ENCODE measurements at regions not wholly inside any gene's neighbourhood (a gene's known extent, or its start where the extent isn't known, plus 50 kb on each side); places are given as distances from the start of the nearest gene placed in this dataset.

DNA sequence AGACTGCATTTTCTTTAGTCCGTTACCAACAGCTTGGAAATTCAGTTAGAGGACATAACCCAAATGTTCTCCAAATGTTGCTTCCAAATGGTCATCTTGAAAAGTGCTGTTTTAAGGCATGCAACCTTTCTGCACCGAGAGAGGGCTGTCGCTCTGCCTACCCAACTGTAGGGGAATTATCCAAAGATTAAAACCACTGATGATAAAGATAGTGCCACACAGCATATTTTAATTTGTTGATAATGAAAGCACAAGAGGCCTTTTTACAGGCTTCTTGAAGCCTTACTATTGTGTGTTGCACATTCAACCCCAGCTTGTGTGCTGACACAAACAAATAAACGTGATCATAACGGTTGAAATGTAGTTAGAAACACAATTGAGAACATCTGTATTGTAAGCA, 121.5 kb downstream of the LMO4 start:
- Mint-ChIP-seq H3K27ac (peak overlapping the region in 1 of 3 experiments; percentile 56), H3K9me3 (peaks cover 8% of the 10 kb centered on the region), H3K4me1 (peaks cover 9% of the 10 kb centered on the region), H3K4me3 (no peak overlapping the region), H3K36me3 (ENCODE audit: low read depth) (peaks cover 6% of the 10 kb centered on the region), H3K27me3 (ENCODE audit: low read depth) (no peaks in the 10 kb centered on the region)
- TF ChIP-seq, protein P1, sequence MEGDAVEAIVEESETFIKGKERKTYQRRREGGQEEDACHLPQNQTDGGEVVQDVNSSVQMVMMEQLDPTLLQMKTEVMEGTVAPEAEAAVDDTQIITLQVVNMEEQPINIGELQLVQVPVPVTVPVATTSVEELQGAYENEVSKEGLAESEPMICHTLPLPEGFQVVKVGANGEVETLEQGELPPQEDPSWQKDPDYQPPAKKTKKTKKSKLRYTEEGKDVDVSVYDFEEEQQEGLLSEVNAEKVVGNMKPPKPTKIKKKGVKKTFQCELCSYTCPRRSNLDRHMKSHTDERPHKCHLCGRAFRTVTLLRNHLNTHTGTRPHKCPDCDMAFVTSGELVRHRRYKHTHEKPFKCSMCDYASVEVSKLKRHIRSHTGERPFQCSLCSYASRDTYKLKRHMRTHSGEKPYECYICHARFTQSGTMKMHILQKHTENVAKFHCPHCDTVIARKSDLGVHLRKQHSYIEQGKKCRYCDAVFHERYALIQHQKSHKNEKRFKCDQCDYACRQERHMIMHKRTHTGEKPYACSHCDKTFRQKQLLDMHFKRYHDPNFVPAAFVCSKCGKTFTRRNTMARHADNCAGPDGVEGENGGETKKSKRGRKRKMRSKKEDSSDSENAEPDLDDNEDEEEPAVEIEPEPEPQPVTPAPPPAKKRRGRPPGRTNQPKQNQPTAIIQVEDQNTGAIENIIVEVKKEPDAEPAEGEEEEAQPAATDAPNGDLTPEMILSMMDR (IDR thresholded peaks at IDR 0.05; ENCODE audit: unreplicated experiment in 3 of 3), result no peak

DNA sequence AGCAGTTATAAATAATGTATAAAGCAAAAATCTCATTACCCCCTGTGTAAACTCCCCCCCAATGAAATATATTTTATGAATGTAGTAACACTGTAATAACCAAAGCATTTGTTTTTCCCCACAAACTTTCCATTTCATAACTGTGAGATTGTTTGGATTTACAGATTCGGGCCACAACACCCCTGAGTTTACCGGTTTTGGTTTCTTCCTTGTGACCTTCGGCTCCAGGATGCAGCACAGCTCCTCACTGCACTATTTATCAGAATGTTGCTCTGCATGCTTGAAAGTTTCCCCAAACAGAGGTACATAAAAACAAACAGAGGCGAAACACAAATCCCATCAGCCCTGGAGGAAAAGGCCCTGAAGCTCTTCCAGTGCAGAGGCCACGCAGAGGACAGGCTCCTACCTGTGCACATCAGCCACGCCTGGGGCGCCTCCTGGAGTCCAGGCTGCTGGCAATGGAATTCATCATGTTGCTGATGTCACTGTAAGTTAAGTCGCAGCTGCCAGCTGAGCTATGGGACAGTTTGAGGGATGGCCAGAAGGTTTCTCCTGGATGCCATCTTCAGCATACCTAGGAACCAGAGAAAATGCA, 122.0 kb downstream of the LMO4 start:
- TF ChIP-seq, protein P1 (IDR thresholded peaks at IDR 0.05; ENCODE audit: unreplicated experiment in 3 of 3), result no peak
- Mint-ChIP-seq H3K27ac (no peak overlapping the region), H3K27me3 (ENCODE audit: low read depth) (no peaks in the 10 kb centered on the region), H3K36me3 (ENCODE audit: low read depth) (peaks cover 6% of the 10 kb centered on the region), H3K4me3 (no peak overlapping the region), H3K9me3 (peaks cover 7% of the 10 kb centered on the region), H3K4me1 (peaks cover 9% of the 10 kb centered on the region)

DNA sequence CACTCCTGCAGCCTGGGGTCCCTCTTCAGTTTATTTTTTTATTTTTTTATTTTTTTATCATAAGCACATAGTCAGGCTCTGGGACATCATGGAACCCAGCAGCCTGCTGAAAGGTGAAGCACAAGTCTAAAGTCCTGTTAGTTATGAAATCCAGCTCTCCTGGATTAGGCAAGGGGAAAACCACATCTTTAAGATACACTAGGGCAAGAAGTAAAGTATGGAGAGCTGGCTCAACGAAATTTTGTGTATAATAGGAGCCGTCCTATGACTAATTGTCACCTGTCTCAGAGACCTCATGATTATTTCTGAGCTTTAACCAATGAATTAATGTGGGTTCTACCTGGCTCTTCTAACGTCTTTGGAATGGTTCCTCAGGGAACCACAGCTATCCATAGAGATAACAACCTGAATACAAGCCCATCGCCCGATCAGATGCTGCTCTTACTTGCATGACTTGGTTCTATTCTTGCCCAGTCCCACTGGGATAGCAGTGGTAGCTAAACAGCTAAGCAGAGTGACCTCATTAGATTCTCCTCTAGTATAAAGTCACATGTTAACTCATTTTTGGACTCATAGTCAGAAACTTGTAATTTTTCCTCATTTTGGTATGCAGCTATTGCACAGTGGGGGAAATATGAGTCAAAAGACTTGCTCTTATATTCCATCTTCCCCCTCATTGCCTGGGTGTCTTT, 122.7 kb downstream of the LMO4 start:
- Mint-ChIP-seq H3K27me3 (ENCODE audit: low read depth) (no peaks in the 10 kb centered on the region), H3K36me3 (ENCODE audit: low read depth) (peaks cover 6% of the 10 kb centered on the region), H3K4me3 (no peak overlapping the region), H3K9me3 (peaks cover 10% of the 10 kb centered on the region), H3K4me1 (peaks cover 9% of the 10 kb centered on the region), H3K27ac (no peak overlapping the region)
- TF ChIP-seq, protein P1 (IDR thresholded peaks at IDR 0.05; ENCODE audit: unreplicated experiment in 3 of 3), result no peak

DNA sequence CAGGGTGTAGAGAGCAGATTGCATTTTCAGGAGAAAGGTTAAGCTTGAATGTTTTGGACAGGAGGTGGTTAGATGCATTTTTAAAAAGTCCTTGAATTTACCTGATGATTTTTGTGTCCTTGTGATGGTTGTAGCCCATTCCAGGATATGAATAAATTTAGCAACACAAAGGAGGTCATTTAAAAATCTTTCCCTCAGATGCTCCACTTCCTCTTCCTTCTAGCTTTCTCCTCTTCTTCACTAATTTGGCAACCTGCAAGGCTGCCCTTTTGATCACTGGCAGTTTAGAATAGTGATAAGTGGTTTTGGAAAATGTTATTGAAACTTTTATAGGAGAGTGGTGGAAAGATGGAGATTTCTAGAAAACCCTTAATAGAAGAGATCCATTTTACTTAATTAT, 124.0 kb downstream of the LMO4 start:
- Mint-ChIP-seq H3K36me3 (ENCODE audit: low read depth) (peaks cover 6% of the 10 kb centered on the region), H3K4me1 (peaks cover 9% of the 10 kb centered on the region), H3K27ac (no peak overlapping the region), H3K4me3 (no peak overlapping the region), H3K27me3 (ENCODE audit: low read depth) (no peaks in the 10 kb centered on the region), H3K9me3 (peaks cover 17% of the 10 kb centered on the region)
- TF ChIP-seq, protein P1 (IDR thresholded peaks at IDR 0.05; ENCODE audit: unreplicated experiment in 3 of 3), result no peak

DNA sequence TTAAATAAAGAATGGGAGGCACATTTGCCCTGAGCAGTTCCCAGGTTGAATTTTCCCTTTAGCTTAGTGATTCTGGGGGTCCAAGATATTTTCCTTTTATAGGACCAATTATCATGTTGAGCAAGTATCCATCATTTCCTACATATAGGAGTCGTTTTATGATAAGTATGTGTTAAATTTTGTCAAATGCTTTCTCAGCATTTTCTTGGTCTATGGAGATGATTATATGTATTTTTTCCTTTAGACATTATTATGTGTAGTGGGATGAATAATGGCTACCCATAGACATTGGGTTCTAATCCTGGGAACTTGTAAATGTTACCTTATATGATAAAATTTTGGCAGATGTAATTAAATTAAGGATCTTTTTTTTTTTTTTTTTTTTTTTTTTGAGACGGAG, 128.7 kb downstream of the LMO4 start:
- H3K9me3 Mint-ChIP-seq, result peaks cover 29% of the 10 kb centered on the region
- H3K4me1 Mint-ChIP-seq, result no peaks in the 10 kb centered on the region
- no peak overlapping the region for H3K4me3 Mint-ChIP-seq
- no peak overlapping the region for H3K27ac Mint-ChIP-seq
- TF ChIP-seq, protein P1 (IDR thresholded peaks at IDR 0.05; ENCODE audit: unreplicated experiment in 3 of 3), result no peak
- H3K27me3 Mint-ChIP-seq (ENCODE audit: low read depth), result no peaks in the 10 kb centered on the region
- peaks cover 6% of the 10 kb centered on the region for H3K36me3 Mint-ChIP-seq (ENCODE audit: low read depth)

DNA sequence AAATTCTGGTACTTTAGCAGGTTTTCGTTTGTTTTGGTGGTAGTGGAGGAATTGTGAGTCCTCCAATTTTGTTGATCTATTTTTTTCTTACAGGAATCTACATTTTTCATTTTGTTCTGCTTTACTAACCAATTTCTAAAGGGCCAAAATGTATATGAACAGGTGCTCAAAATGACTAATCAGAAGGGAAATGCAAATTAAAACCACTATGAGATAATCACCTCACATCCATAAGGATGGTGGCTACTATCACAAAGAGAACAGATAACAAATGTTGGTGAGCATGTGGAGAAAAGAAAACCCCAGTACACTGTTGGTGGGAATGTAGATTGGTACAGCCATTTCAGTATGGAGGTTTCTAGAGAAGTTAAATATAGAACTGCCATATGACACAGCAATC, 134.2 kb downstream of the LMO4 start:
- H3K27ac Mint-ChIP-seq, result no peak overlapping the region
- H3K4me1 Mint-ChIP-seq, result peaks cover 21% of the 10 kb centered on the region
- H3K4me3 Mint-ChIP-seq, result no peak overlapping the region
- TF ChIP-seq, protein P1 (IDR thresholded peaks at IDR 0.05; ENCODE audit: unreplicated experiment in 3 of 3), result no peak
- no peaks in the 10 kb centered on the region for H3K36me3 Mint-ChIP-seq (ENCODE audit: low read depth)
- H3K9me3 Mint-ChIP-seq, result peaks cover 11% of the 10 kb centered on the region
- H3K27me3 Mint-ChIP-seq (ENCODE audit: low read depth), result no peaks in the 10 kb centered on the region

All from nephron (organoid).